Hematopoietic multipotent progenitor cell treated with erythropoietin and hydrocortisone succinate and interleukin-3 and kit ligand, for 8 days (in vitro differentiated cells): ENCODE measurements at regions not wholly inside any gene's neighbourhood (a gene's known extent, or its start where the extent isn't known, plus 50 kb on each side); places are given as distances from the start of the nearest gene placed in this dataset.
A peak's percentile ranks its signal among the peaks of the same experiment; 100 is the strongest.

Source experiments
- DNase-seq: peaks from one replicate; pipeline ENCODE4 v3.0.0-alpha.2; 2015

DNA sequence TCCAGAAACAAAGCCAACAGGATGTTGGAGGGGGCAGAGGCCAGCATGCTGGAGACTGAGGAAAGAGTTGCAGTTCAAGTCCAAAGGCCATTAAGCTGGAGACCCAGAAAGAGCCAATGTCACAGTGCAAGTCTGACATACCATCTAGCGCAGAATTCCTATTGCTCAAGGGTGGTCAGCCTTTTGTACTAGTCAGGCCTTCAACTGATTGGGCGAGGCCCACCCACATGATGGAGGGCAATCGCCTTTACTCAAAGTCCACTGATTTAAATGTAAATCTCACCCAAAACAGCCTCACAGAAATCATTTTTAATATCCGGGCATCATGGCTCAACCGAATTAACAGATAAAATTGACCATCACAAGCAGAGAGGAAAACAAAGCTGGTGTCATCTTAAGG is 113.9 kb downstream of the RCN1 start:
- DNase-seq: no peak

DNA sequence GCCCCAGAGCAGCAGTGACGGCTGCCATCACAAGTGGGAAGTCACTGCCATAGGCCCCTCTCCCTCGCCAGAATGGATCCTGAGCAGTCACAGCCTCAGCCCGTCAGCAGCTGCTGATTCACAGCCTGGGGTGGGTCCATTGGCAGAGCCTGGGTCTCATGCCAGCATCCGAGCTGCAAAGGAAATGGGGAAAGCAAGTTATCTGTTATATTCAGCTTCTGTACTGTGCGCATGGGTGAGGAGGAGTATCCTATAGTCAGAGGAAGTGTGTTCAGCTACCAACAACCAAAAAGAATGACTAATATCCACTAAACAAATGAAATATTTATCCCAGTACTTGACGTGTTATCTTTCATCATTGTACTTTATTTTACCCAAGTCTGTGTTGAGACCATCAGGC is 119.7 kb downstream of the RCN1 start:
- DNase-seq: no peak

DNA sequence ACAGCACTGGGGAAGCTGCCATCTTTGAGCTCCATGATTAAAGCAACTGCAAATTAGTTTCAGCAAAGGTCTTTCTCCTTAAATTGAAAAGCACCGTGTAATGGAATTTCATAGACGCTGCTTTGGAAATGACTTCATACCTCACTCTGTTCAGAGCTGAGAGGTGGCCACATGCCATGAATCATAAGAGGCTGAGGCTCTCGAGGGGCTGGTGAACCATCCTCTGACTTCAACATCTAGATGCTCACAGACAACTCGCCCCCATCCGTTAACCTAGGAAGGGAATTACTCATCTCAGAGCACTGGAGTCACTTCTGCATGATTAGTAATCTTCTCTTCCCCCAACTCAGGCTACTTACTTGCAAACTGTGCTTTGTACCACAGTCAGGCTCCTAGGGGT is 122.3 kb downstream of the RCN1 start:
- DNase-seq: no peak

DNA sequence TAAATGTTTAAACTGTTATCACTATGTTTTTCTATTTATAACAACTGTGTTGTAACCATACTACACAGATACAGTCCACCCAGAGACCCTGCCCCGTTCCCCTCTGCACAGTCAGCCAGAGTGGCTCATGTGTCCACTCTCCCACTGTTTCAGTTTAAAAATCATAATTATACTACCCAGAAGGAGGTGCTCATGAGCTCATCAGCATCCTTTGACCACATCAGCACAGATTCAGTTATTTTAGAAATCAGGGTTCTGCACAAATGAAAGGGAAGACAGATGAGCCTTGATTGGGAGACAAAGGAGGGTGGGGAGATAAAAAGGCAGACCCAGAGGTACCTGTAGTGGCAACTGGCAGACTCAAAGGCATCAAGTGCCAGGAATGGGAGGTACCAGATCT is 124.3 kb downstream of the RCN1 start:
- DNase-seq: no peak

DNA sequence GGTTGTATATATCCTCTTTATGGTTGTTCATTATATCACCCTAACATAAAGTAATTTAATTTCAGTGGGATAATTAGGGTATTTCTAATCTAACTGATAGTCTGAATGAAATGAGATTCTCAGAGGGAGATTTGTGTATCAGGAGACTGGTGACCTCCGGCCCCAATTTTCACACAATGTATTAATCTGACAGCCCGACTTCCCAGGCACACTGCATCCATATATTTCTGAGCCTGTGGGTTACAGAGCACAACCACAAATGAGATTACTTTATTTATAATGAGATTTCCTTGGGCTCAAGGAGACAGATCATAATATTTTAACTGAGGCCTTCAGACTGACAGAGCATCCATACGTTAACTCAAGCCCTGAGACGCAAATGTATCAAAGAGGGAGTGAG is 125.9 kb downstream of the RCN1 start:
- no peak for DNase-seq

DNA sequence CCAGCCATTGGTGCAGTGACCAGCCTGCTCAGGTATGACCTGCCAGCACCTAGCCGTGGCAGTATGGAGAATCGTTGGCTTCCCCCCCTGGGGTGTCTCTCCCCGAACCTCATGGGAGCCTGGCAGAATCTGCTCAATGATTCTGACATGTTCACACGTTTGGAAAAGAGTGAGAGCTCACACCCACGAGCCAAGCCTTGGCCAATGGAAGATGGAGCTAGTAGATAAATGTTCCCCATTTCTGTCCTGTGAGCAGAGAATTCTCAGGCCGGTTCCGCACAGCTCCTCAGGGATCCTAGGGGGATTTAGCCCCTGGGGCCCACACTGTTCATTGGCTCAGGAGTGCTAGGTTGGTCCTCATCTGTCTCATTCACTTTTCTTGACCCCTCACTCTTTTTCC is 128.4 kb downstream of the RCN1 start:
- DNase-seq: no peak

DNA sequence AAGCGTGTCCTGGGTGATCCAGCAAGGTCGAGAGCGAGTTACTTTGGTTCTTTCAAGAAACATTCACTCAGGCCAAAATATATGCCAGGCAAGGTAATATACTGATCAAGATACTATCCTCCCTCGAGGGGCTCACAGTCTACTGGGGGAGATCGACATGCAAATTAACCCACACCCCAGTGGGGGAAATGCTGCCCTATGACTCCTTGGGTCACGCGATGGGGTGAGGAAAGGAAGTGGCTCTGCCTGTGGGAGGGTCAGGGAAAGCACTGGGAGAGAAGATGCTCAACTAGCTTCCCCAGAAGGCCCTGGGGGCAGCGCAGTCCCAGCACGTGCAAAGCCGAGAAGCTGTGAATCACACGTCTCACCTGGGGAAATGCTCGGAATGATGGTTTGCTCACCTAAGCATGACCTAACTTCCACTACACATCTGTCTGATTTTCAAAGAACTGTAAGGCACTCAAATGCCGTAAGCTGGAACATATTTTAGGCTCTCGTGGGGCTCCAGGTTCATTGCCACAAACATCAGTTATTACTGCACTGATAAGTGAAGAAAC is 130.7 kb downstream of the RCN1 start:
- no peak for DNase-seq

DNA sequence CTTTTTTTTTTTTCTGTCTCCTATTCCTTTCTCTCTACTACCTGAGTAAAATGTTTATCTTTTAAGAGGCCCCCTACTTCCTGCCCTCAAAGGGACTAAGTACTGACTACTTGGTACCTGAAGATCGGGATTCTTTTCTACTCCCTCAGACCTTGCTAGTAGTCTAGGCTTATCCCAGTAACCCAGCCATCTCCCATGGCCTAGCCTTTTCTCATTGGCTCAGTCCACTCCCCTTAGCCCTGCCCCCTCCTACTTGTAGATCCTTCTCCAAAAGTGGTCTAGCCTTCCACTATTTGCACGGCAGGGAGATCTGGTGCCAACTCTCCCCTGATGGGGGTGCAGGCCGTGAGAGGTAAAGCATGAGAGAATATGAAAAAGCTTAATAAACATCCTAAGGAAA is 133.7 kb downstream of the RCN1 start:
- no peak for DNase-seq

DNA sequence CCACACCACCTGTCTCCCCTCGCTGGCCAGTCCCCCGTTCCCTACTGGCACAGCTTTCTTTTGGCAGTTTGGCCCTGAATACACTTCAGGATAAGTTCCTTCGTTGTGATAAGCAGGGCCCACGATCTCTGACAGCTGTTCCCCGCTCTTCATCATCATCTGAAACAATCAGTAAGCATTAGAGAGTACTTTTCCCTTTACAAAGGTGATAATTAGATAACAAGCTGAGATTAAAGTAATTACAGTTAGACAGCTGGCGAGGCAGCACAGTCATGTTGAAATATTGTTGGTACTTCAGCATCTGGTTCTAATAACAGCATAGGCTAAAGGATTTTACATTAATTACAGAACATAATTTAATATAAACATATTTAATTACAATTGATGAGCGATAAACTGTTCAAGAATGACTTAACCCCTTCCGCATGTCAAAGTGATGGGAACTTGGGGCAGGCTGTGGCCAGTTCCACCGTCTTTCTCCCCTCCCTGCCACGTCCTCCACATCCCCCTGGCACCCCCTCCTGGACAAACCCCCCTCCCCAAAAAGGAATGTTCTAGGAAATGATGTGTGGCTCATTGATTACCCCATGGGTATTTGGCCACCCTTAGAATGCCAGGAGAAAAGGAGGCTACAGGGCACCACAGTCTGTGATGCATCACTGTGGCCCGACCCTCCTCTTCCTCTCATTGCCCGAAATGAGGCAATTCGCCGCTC is 134.9 kb downstream of the RCN1 start:
- no peak for DNase-seq

DNA sequence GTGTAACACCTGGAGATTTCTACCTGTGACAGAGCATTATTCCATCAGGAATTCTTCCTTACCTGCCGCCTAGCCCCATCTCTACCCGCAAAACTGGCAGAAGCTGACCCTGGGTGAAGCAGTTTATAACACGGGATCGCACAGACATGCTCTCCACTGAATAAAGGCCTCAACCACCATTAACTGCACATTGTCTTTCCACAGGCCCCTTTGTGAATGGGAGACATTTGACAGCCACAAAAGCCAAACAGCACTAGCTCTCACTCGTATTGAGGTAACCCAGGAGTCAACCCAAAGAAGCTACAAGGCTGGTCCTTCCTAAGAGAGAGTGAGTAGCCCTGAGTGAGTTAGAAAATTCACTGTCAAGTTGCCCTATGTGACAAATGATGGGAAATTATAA is 135.6 kb downstream of the RCN1 start:
- no peak for DNase-seq

DNA sequence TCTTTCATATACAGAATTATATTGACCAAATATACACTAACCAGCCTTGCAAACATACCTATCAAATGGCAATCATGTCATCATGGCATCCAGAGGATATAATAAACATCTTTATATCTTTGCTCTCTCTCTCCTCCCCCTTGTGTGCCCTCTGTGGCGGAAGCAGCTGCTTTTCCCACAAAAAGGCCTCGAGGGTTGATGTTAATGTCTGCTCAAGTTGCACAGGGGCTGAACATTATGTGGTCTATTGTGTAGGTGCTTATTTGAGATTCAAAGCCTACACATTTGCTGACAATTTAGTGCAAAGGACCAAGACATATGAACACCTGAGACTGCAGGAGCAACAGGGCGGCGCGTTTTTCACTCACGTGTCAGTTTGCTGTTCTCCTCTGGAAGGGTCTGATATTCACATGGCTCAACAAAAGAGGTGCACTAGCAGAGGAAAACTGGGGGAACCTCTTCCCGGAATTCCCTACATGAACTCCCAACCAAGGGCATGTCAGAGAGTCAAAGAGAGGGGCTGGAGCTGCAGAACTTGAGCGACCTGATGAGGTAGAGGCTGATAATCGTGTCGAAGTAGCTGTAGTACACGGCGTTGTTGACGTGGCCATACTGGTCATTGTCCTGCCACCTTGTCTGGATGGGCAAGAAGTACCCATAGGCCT is 138.8 kb downstream of the RCN1 start:
- no peak for DNase-seq

DNA sequence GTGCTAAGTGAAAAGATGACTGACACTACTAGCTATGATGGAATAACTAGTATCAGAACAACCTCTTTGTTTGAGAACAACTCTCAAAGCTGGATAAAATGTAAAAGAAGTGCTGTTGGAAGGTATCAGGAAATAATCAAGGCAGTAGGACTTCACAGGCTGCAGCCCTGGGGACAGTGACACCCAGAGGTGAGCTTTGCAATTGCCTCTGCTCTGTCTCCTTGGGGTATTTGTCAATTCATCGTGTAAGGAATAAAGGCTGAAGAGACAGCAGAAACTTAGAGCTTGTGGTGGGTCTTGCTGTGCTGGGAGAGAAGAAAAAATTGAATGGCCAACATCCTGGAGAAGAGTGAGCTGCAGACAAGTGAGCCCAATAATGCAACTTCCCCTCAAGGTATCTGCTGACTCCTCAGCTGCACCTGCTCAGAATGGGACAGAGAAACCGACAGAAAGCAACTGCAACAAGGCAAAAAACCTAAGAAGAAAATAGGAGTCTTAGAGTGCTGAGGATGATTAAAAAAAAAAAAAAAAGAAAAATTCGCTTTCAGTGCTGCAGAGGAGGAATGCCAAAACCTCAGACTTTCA is 141.1 kb downstream of the RCN1 start:
- peak; percentile 39 for DNase-seq

DNA sequence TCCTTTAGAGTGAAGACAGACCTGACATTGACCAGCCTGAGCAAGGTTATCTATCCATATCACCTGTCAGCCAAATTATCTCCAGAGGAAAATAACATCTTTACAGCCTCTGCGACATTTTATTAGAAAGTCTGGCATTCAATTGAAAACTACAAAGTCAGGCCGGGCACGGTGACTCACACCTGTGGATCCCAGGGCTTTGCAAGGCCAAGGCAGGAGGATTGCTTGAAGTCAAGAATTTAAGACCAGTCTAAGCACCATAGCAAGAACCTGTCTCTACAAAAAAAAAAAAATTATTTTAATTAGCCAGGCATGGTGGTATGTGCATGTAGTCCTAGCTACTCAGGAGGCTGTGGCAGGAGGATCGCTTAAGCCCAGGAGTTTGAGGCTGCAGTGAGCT is 141.6 kb downstream of the RCN1 start:
- no peak for DNase-seq

DNA sequence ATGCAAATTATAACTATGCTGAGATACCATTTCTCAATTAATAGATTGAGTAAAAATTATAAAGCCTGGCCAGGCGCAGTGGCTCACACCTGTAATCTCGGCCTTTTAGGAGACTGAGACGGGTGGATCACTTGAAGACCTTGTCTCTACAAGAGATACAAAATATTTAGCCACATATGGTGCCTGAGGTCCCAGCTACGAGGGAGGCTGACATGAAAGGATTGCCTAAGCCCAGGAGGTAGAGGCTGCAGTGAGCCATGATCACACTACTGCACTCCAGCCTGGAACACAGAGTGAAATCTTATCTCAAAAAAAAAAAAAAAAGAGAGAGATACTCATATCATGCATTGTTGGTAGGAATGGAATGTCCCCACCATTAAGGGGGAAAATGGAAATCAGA is 142.4 kb downstream of the RCN1 start:
- DNase-seq: no peak

DNA sequence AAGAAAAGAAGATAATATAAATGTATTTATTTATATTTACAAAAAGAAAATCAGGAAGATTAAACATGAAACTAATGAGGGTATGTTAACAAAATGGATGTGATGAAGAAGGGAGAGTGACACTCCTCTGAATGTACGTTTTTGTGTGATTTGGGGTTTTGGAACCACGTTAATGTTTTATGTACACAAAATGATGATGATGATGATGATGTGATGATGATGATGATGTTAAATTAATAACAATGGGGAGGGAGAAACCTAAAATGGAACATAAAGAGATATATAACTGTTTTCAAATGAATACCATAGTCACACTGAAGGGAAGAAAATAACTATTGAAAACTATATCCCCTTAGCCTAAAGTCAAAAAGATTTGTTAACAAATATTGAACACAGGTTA is 143.1 kb downstream of the RCN1 start:
- no peak for DNase-seq

DNA sequence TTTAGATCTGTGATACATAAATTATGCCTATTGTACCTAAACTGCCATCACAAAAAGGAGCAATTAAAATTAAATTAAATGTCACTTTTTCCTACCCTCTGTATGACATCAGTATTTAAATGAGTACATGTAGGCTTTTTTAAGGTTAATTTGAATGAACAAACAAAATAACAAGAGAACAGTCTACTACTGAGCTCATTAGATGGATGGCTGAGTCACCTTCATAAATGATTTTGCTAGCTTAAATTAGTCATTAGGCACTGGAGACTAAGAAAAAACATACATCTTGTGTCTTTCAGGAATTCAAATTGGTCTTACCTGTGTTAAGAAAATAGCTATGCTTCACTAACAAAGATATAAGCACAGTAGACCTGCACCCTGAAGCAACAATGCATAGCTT is 153.6 kb downstream of the RCN1 start:
- no peak for DNase-seq

DNA sequence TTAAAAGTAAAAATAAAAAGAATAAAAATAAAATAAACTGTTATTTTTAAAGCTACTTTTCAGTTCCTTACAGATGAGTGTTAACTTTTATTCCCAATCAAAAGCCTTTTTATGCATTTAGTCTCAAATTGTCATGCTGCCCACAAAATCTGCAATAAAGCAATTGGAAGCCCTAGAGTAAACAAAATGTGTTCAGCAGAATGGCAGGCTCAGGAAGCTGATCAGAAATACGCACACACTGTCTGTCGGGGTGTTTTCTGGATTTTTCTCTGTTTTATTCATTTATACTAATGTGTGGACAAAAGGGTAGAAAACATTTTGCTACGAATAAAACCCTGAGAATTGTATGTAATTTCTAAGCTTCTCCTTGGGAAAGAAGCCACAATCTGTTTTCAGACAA is 162.8 kb downstream of the RCN1 start:
- no peak for DNase-seq

DNA sequence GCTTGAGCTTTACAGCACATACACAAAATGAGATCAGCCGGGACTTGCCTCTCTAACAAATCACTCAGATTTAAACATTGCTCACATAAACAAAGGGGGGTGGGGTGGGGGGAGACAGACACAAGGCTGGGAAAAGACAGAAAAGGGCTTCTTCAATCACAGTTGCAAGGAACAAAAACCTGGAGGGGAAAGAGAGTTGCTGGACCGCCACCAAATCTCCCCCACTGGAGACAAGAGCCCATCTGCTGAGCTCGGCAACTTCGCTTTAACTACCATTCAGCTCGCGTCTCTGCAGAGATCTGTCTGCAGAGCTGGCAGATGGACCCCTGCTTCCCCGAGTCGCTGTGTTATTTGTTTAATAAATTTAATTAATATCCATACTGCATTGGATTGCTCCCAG is 165.0 kb downstream of the RCN1 start:
- no peak for DNase-seq

DNA sequence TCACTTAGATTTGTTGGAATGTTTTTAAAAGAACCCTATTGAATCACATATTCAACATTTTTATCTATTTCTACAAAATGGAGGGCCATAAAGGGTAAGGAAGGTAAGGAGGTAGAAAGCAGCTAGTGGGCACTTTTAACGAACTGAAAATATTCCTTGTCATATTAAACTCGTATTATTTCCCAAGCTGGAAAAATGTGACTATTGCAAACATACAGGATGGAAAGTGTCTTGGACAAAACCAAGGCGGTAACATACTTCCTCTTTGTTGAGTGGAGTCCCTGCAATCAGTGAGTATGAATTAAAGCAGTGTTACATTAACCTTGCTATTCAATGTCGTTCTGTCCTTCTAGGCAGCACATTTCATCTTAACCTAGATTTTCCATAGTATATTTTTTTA is 165.6 kb downstream of the RCN1 start:
- DNase-seq: no peak

DNA sequence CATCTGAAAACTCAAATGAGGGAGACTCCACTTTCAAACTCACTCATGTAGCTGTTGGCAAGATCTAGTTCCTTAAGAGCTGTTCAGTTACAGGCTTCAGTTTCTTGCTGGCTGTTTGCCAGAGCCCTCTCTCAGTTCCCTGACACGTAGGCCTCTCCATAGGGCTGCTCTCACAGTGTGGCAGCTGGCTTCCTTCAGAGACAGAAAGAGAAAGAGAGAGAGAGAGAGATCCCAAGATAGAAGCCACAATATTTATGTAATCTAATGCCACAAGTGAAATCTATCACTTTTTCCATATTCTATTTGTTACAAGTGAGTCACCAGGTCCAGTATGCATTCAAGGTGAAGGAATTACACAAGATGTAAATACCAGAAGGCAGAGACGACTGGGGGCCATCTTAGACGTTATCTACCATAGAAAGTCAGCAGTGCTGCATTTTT is 168.8 kb downstream of the RCN1 start:
- peak; percentile 7 for DNase-seq

DNA sequence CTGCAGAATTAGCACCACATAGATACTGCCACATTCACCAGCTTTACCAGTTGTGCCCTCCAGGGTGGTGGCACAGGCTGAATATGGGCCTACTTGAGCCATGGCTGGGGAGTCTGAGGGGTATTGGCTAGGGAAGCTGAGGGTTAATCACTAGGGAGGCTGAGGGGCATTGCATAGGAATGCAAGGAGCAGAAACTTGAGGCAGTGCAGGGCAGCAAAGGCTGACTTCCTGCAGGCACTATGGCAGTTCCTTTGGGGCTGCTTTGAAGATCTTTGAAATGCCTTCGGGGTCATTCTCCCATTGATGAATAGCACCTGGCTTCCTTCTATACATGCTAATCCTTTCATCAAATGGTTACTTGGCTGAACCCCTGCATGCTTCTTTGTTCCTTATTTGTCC is 171.5 kb downstream of the RCN1 start:
- no peak for DNase-seq

DNA sequence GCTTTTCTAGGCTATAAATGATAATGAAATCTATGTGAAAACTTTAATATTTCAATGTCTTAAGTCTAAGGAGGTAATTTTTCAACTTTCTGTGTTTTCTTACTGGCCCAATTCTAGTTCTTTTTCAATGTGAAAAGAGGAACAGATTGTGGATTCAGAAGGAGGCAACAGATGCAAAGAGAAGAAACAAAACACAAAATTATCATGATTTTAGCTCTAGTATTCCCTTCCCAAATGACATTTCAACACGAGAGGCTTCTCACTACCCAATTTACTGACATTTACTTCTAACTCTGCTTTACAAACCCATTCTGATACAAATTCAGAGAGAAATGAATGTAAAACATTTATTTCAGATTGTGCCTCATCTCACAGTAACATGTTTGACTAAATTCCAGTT is 169.4 kb downstream of the WT1 start:
- no peak for DNase-seq

DNA sequence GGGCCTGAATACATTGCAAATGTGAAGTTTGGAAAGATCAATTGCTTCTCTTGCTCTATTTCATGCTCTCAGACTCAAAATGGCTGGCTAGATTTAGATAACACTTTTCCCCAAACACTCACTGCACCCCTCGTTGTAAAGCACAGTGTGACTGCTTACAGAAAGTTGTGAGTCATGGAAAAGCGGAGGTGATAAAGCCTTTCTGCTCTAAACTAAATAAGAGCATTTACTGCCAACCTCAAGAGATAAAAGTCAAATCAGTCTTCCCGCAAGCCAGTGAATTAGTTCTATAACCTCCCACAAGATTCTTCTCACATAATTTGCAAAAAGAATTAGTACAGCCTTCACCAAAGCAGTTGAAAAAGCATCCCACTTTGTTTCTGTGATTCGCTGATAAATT is 168.7 kb downstream of the WT1 start:
- DNase-seq: no peak

DNA sequence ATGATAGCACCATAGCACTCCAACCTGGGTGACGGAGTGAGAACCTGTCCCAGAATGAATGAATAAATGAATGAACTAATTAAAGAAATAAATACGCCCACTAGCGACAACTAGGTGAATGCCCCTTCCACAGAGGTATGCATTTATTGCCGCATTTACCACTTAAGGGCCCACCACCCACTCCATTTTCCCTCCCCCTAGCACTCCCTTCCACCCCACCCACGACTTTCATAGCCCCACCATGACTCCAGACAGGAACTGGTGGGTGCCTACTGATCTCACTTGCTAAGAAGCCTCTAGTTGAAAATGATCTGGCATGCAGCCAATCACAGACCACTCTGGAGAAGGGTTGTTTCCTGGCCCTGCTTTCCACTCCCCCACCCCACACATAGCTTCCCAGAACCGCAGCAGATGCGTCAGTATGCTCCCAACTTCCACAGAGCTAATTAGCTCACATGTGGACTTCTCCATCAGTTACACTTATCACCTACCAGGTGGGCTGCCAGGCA is 167.6 kb downstream of the WT1 start:
- no peak for DNase-seq
